ENCODE measurements at regions not wholly inside any gene's neighbourhood (a gene's known extent, or its start where the extent isn't known, plus 50 kb on each side); places are given as distances from the start of the nearest gene placed in this dataset.
A peak's percentile ranks its signal among the peaks of the same experiment; 100 is the strongest.
"Not testable (repeated sequence)": the region's sequence is repeated elsewhere in the genome, so short reads cannot be mapped to it uniquely, and the experiment has no call there.

DNA sequence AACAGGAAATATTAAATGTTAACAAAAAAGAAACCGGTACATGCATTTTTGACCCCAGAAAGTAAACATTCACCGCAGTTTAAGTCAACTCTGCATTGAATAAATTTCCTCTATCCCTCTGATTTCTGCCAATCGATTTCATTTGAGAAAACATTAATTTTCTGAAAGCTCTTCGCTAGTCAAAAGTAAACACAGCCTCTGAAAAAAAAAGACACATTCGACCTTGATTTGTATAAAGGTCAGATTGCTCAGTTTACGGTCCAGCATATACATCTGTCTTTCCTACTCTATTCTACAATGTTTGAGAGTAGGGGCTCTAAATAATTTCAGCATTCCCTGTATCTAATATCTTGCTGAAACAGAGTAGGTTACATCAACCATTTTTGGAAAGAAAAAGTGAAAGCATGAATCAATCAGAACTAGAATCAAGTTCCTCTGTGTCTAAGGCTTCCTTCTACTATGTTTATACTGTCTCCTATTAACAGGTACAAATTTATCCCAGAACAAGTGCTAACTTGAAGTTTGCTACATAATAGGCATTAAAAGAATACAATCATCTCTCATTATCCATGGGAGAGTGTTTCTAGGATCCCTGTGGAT lies 243.8 kb downstream of the UBE2NL start:
- DNase-seq (ENCODE audit: low read depth in 1 of 2, low spot score in 1 of 2); ATAC-seq; FAIRE-seq: not testable (repeated sequence)

DNA sequence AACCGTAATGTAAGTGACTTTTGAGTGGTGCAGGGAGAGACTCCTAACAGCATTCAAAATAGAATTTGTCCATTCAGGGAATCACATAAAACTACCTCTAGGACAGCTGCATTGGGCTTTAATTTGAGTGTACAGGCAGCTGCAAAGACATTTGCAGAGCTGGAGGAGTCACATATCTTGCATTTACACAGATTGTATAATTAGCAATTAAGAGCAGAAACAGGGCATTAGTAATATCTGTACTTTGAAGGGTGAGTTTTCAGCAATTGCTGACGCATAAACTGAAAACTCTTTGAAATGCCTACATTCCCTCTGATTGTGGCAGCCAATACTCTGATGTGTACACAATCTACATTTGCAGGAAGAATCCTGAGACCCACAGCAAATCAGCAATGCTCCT lies 245.6 kb downstream of the UBE2NL start:
- FAIRE-seq; POLR2A ChIA-PET; DNase-seq (ENCODE audit: low read depth in 1 of 2, low spot score in 1 of 2); H3K4me3 ChIP-seq; H3K9me3 ChIP-seq; CTCF ChIA-PET; H3K4me1 ChIP-seq; H3K27ac ChIP-seq; H3K4me2 ChIP-seq; ATAC-seq: not testable (repeated sequence)
- WGBS (ENCODE audit: missing lambda C conversion rate) = 25% methylated on average over 1 of the region's 2 CpGs

More for the DNA sequence above, 243.8 kb downstream of the UBE2NL start:
- CTCF ChIA-PET, POLR2A ChIA-PET, H3K4me3 ChIP-seq, H3K4me1 ChIP-seq, H3K4me2 ChIP-seq, H3K27ac ChIP-seq, H3K9me3 ChIP-seq: not testable (repeated sequence)
- 3% methylated on average over 6 of the region's 6 CpGs for WGBS (ENCODE audit: missing lambda C conversion rate)

DNA sequence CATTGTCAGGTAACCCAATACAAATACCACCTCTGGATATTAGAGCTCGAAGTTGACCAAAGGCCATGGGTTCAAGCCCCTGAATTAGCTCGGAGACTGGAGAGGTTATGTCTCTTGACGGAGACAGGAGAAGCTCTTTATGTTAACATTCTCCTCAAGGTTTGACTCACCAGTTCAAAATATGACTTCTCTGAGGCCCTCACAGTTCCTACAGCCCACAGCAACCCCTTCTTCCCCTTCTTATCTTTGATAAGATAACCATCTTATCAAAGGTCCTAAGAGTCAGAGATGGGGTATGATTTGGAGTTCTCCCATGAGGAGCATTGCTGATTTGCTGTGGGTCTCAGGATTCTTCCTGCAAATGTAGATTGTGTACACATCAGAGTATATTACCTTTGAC lies 246.6 kb downstream of the UBE2NL start:
- CTCF ChIA-PET; H3K4me1 ChIP-seq; POLR2A ChIA-PET; H3K9me3 ChIP-seq; H3K4me3 ChIP-seq; H3K27ac ChIP-seq; FAIRE-seq; ATAC-seq; H3K4me2 ChIP-seq; DNase-seq (ENCODE audit: low read depth in 1 of 2, low spot score in 1 of 2): not testable (repeated sequence)
- WGBS (ENCODE audit: missing lambda C conversion rate) = no CpG with 5 or more reads among the region's 3 CpGs

DNA sequence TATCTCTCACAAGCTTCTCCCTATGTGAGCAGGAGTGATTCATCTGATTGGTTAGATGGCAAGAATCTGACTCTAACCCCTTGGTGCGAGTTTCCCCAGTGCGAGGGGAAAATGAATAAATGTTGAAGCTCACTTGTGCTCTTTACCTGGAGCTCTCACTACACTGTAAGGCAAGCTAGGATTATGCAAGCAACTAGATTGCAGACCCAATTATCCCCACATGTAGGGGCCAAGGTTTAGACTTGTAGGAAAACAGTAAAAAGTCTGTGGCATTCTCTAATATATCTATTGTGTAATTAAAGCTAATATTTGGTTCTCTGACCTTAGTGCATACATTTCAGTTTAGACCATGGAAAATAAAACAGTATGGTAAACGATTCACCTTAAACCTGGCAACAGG lies 247.2 kb downstream of the UBE2NL start:
- H3K4me3 ChIP-seq; POLR2A ChIA-PET; H3K27ac ChIP-seq; H3K4me1 ChIP-seq; CTCF ChIA-PET; H3K9me3 ChIP-seq; DNase-seq (ENCODE audit: low read depth in 1 of 2, low spot score in 1 of 2); ATAC-seq; H3K4me2 ChIP-seq: not testable (repeated sequence)
- WGBS (ENCODE audit: missing lambda C conversion rate) = 15% methylated on average over 3 of the region's 3 CpGs
- peak; percentile 56 for FAIRE-seq

DNA sequence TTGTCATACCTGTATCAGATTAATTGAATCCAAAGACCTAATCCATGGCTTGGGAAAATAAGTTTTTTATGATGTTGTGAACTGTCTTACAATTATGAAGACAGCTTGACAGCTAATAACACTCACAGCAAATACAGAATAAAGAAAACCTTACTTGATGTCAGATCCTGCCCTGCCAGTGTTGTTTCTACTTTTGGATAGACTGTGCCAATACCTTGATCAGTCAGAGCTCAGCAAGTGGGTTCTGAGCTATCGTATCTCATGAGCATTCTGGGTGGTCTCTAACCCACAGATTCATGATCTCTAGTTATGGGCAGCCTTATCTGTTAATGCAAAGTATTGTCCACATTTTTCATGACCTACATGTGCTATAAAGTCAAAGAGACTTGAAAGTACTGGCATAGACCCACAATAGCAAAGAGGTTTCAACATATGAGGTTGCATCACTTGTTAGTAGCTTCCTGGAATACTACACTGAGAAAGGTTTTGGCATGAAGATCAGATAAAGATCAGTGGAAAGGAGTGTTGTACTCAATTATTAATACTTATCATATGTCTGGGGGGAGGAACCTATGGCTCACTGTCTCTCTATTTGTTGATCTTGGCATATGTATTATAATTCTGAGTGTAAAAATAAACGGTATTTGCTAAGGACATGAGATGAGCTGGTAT lies 250.7 kb downstream of the UBE2NL start:
- H3K4me3 ChIP-seq; POLR2A ChIA-PET; H3K27ac ChIP-seq; H3K4me1 ChIP-seq; H3K4me2 ChIP-seq; DNase-seq (ENCODE audit: low read depth in 1 of 2, low spot score in 1 of 2); H3K9me3 ChIP-seq; ATAC-seq; FAIRE-seq; CTCF ChIA-PET: not testable (repeated sequence)
- 0% methylated on average over 1 of the region's 2 CpGs for WGBS (ENCODE audit: missing lambda C conversion rate)

DNA sequence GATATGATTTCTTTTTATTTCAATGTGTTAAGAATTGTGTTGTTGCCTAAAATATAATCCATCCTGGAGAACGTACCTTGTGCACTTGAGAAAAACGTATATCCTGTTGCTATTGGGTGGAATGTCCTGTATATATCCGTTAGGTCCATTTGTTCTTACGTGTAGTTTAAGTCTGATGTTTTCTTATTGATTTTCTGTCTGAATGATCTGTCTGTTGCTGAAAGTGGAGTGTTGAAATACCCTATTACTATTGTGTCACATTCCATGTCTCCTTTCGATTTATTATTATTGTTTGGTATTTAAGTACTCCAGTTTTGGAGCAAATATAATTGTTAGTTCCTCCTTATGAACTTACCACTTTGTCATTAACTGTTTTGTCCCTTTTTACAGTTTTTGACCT lies 270.6 kb downstream of the UBE2NL start:
- CTCF ChIA-PET; FAIRE-seq; DNase-seq (ENCODE audit: low read depth in 1 of 2, low spot score in 1 of 2): not testable (repeated sequence)

DNA sequence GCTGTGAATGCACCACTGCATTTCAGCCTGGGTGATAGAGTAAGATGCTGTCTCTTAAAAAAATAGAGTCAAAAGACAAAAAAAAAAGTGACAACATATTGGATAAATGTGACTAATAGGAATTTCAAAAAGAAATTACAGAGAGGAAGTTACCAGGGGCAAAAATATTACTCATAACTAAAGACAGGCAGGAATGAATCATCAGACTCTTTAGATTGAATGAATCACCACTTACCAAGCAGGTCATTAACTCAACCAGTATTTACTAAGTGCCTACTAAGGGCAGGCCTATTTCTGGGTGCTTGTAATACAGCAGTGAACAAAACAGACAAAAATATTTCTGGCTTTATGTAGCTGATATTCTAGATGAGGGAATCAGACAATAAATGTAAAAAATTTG lies 301.3 kb downstream of the UBE2NL start:
- POLR2A ChIA-PET; H3K4me1 ChIP-seq; H3K27ac ChIP-seq; CTCF ChIA-PET; H3K4me2 ChIP-seq; H3K4me3 ChIP-seq; FAIRE-seq; H3K9me3 ChIP-seq; DNase-seq (ENCODE audit: low read depth in 1 of 2, low spot score in 1 of 2): not testable (repeated sequence)
- peak; percentile 47 to 78; a peak in 5 of 6 replicates for ATAC-seq

More for the DNA sequence above, 270.6 kb downstream of the UBE2NL start:
- H3K4me1 ChIP-seq, H3K27ac ChIP-seq, H3K4me3 ChIP-seq, POLR2A ChIA-PET, H3K4me2 ChIP-seq, ATAC-seq, H3K9me3 ChIP-seq: not testable (repeated sequence)
- 8% methylated on average over 5 of the region's 5 CpGs for WGBS (ENCODE audit: missing lambda C conversion rate)

DNA sequence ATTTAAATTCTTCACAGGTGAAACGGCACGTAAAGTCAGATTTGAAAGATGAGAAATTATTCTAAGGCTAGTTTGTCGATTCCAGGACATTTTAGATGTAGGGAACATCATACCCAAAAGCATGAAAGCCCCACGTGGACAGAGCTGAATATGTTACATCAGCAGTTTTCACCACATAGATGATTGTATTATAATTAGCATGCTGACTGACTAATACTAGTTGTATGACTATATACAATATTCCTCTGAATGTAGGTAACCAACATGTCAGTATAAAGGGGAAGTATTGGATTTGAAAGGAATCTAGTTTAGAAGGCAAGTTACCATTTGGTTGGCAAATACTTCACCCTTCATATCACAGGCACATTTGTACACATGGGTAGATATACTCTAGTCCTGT lies 304.6 kb downstream of the UBE2NL start:
- FAIRE-seq; CTCF ChIA-PET; H3K4me3 ChIP-seq; ATAC-seq; H3K9me3 ChIP-seq; POLR2A ChIA-PET; H3K4me1 ChIP-seq; H3K27ac ChIP-seq; DNase-seq (ENCODE audit: low read depth in 1 of 2, low spot score in 1 of 2); H3K4me2 ChIP-seq: not testable (repeated sequence)
- WGBS (ENCODE audit: missing lambda C conversion rate) = 9% methylated on average over 4 of the region's 4 CpGs

DNA sequence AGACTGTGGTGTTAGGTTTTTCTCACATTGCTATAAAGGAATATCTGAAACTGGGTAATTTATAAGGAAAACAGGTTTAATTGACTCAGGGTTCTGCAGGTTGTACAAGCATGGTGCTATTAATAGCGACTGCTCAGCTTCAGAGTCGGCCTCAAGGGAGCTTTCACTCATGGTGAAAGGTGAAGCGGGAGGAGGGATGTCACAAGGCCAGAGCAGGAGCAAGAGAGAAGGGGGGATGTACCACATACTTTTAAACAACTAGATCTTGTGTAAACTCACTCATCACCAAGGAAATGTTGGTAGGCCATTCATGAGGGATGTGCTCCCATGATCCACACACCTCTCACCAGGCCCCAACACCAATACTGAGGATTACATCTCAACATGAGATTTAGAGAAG lies 313.2 kb downstream of the UBE2NL start:
- H3K4me1 ChIP-seq; H3K27ac ChIP-seq; H3K4me3 ChIP-seq; H3K4me2 ChIP-seq; POLR2A ChIA-PET; H3K9me3 ChIP-seq; DNase-seq (ENCODE audit: low read depth in 1 of 2, low spot score in 1 of 2); CTCF ChIA-PET; FAIRE-seq; ATAC-seq: not testable (repeated sequence)
- WGBS (ENCODE audit: missing lambda C conversion rate) = 13% methylated on average over 3 of the region's 3 CpGs

DNA sequence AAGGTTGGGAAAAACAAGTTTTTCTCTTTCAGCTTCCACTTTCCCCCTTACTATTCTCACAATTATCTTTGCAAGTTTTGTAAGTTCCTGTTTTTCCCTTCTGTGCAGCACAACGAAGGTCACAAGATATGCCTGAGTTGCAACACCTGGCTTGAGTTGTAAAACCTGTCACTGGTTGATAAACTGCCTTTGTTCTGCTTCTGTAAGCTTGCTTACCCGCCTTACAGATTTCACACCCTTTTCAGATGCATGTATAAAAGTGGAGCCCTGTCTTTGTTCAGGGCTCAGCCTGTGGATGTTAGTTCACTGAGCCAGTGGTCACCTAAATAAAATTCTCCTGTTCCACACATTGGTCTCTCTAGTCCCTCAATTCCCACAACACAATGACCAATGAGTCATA lies 318.9 kb downstream of the UBE2NL start:
- no CpG with 5 or more reads among the region's 2 CpGs for WGBS (ENCODE audit: missing lambda C conversion rate)
- H3K4me1 ChIP-seq; ATAC-seq; H3K9me3 ChIP-seq; H3K4me2 ChIP-seq; H3K4me3 ChIP-seq; DNase-seq (ENCODE audit: low read depth in 1 of 2, low spot score in 1 of 2); POLR2A ChIA-PET; FAIRE-seq; CTCF ChIA-PET; H3K27ac ChIP-seq: not testable (repeated sequence)

DNA sequence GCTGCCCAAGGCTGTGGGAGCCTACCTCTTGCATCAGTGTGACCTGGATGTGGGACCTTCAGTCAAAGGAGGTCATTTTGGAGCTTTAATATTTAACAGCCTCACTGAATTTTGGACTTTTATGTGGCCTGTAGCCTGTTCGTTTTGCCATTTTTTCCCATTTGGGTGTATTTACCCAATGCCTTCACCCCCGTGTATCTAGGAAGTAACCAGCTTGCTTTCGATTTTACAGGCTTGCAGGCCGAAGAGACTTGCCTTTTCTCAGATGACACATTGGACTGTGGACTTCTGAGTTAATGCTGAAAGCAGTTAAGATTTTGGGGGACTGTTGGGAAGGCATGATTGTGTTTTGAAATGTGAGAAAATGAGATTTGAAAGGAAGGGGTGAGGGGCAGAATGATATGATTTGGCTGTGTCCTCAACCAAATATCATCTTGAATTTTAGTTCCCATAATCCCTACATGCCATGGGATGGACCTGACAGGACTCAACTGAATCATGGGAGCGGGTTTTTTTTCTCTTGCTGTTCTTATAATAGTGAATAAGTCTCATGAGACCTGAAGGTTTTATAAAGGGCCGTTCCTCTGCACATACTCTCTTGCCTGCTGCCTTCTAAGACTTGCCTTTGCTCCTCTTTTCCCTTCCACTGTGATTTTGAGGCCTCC lies 324.6 kb downstream of the UBE2NL start:
- CTCF ChIA-PET; ATAC-seq; H3K4me3 ChIP-seq; FAIRE-seq; POLR2A ChIA-PET; H3K27ac ChIP-seq; H3K4me2 ChIP-seq; H3K4me1 ChIP-seq; DNase-seq (ENCODE audit: low read depth in 1 of 2, low spot score in 1 of 2); H3K9me3 ChIP-seq: not testable (repeated sequence)
- WGBS (ENCODE audit: missing lambda C conversion rate) = 0% methylated on average over 2 of the region's 6 CpGs

Measured in A549 (cell line).